ENCODE measurements at regions not wholly inside any gene's neighbourhood (a gene's known extent, or its start where the extent isn't known, plus 50 kb on each side); places are given as distances from the start of the nearest gene placed in this dataset.

DNA sequence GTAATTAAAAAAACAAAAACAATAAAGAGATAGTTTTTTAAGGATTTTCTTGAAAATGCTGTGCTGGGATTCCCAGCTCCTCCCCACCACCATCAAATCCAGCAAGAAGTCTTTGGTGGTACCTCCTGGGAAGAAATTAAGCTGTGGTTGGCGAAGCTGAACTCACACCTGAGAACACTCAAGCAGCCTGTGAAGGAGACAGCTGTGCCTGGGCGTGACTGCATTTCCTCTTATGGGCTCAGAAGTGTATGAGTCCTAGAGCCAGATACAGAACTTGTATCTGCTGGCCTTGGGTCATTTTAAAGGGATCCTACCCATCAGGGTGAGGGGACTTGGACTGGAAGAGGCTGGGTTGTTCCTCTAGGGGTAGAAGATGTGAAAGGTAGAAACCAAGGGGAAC lies 561.2 kb upstream of the SGCD start:
- H3K27ac ChIP-seq, result no peak overlapping the region
- H3K4me3 ChIP-seq, result no peak overlapping the region
- no peak for DNase-seq (ENCODE audit: low spot score)
- TF ChIP-seq, protein P1, sequence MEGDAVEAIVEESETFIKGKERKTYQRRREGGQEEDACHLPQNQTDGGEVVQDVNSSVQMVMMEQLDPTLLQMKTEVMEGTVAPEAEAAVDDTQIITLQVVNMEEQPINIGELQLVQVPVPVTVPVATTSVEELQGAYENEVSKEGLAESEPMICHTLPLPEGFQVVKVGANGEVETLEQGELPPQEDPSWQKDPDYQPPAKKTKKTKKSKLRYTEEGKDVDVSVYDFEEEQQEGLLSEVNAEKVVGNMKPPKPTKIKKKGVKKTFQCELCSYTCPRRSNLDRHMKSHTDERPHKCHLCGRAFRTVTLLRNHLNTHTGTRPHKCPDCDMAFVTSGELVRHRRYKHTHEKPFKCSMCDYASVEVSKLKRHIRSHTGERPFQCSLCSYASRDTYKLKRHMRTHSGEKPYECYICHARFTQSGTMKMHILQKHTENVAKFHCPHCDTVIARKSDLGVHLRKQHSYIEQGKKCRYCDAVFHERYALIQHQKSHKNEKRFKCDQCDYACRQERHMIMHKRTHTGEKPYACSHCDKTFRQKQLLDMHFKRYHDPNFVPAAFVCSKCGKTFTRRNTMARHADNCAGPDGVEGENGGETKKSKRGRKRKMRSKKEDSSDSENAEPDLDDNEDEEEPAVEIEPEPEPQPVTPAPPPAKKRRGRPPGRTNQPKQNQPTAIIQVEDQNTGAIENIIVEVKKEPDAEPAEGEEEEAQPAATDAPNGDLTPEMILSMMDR (IDR thresholded peaks at IDR 0.05), result no peak

DNA sequence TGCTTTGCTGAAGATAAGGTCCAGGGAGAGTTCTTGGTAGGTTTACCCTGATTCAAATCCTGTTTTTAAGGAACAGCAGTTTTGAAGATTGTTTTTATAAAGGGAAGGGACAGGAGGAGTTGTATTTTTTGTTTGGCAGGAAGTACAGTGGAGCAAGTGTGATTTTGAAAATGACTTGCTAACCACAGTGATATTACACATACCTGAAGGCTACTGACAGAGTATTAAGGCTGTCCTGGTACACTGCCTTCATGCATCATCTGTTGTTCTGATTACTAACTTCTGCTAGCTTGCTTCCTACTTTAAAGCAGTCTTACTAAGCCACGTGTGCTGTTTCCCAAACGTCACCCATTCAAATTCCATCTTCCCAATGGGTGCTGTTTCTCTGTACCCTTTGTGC lies 559.5 kb upstream of the SGCD start:
- TF ChIP-seq, protein P1 (IDR thresholded peaks at IDR 0.05), result no peak
- Histone ChIP-seq H3K27ac (no peak overlapping the region), H3K4me3 (no peak overlapping the region)
- no peak for DNase-seq (ENCODE audit: low spot score)

- DNase-seq (ENCODE audit: low spot score), result no peak
- Histone ChIP-seq H3K4me3 (no peak overlapping the region), H3K27ac (no peak overlapping the region)
- TF ChIP-seq, protein P1 (IDR thresholded peaks at IDR 0.05), result no peak
Observed at GRCh38 chr5:155768332-155768731, 558.6 kb upstream of the SGCD start.

DNA sequence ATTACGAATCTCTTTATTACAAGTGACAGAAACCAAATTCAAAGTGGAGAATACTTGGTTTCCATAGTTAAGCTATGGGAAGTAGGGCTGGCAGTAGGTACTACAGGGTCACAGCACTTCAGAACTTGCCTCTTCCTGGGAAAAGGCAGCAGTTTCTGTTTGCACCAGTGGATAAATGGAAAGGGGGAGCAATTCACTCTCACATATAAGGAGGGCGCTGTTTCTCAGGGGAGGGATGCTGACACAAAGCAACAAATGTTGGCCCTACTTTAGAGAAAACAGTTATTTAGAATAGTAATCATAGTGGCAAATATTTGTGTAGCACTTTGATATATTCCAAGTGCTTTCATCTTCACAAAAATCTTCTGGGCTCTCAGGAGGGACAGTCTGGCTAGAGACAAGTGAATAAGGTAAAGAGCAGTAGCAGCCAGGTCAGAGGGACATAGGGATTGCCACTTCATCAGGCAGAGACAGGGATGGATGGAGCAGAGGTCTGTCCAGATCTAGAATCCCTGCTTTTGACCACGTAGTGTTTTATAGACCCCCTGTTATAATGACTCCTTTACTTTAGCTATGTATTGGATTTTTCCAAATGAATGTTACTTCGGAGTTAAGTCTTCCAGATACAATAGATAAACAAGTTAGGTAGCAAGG lies 554.8 kb upstream of the SGCD start:
- DNase-seq (ENCODE audit: low spot score), result no peak
- TF ChIP-seq, protein P1 (IDR thresholded peaks at IDR 0.05), result no peak
- no peak overlapping the region for H3K4me3 ChIP-seq
- no peak overlapping the region for H3K27ac ChIP-seq

DNA sequence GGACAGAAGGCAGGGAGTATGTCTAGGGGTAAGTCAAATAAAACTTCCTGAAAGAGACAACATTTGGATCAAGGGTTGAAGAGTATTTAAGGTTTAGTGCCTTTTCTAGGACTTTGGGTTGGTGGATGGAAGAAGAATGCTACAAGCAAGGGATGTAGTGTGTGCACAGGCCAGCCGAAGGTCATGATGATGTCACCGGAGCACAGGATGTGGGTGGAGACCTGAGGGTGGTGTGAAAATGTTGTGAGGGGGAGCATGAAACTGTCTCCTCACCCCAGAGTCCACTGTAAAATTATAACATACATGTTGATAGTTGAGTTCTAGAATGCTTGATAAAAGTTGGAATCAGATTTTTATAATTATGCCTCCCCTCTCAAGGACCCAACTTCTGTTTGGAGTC lies 553.3 kb upstream of the SGCD start:
- TF ChIP-seq, protein P1 (IDR thresholded peaks at IDR 0.05), result no peak
- DNase-seq (ENCODE audit: low spot score), result no peak
- Histone ChIP-seq H3K4me3 (no peak overlapping the region), H3K27ac (no peak overlapping the region)

DNA sequence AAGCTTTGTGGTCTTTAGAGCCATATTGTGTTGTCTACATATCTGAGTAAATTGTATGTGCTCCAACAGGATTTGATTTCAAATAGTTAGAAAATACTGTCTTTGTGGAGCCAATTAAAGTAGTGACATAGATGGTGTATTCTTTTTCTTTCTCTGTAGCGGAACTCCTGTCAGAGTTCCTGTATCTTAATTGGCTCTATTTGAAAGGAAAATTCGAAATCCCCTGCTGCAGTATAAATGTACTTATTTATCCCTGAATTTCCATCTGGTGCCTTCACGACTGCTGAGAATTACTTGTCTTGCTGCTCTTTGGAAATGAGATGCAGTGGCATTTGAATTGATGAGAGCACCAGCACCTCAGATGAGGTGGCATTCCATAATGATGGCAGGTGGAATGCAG lies 546.7 kb upstream of the SGCD start:
- Histone ChIP-seq H3K27ac (no peak overlapping the region), H3K4me3 (no peak overlapping the region)
- TF ChIP-seq, protein P1 (IDR thresholded peaks at IDR 0.05), result no peak
- DNase-seq (ENCODE audit: low spot score), result no peak

DNA sequence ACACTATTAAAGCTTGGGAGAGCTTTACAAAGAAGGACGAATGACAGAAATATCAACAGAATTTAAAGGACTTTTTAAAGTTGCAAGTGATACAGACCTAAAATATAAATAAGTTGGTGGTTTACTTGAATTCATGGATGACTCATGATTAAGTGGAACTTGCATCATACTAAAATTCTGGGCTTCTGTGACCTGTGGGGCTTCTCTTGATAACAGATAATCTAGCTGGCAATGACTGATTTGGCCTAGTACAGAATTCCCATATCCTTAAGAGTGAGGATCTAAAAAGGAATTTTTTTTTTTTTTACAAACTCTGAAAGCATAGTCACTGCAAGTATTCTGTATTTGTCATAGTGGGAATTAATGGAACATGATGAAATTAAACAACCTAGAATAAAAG lies 543.7 kb upstream of the SGCD start:
- Histone ChIP-seq H3K4me3 (no peak overlapping the region), H3K27ac (no peak overlapping the region)
- TF ChIP-seq, protein P1 (IDR thresholded peaks at IDR 0.05), result no peak
- DNase-seq (ENCODE audit: low spot score), result no peak
